ENCODE measurements at regions not wholly inside any gene's neighbourhood (a gene's known extent, or its start where the extent isn't known, plus 50 kb on each side); places are given as distances from the start of the nearest gene placed in this dataset.

DNA sequence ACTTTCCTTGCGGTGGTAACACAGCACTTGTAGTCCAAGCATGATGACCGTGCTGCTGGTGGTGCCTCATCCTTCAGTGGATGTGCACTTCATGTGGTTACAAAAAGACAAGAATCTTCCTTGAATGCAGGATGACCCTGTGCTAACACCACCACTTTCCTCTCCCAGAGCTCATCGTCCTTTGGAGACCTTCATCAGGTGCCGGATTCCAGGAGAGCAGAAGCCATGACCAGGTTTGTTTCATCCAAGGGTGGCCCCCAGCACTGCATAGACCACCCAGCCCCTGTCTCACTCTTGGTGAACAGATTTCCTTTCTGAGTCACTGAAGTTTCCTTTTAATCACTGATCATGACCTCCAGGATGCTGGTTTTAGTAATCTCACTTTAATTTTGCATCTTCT is 101.2 kb upstream of the SYNDIG1 start:
- H3K36me3 ChIP-seq (ENCODE audit: control insufficient read depth, insufficient read depth, low read length), result no peaks in the 10 kb centered on the region
- no peaks in the 10 kb centered on the region for H3K9me3 ChIP-seq (ENCODE audit: control insufficient read depth, insufficient read depth, low read depth, low read length)
- H3K27me3 ChIP-seq (ENCODE audit: control insufficient read depth, insufficient read depth, low read length), result peaks cover 2% of the 10 kb centered on the region
- in situ Hi-C loops (cut with HindIII; ENCODE audit: low pct_unique_long_range_greater_than_20kb, low sequenced_read_pairs), result no loop called here
- ATAC-seq, result no peak
- TF ChIP-seq, protein P1, sequence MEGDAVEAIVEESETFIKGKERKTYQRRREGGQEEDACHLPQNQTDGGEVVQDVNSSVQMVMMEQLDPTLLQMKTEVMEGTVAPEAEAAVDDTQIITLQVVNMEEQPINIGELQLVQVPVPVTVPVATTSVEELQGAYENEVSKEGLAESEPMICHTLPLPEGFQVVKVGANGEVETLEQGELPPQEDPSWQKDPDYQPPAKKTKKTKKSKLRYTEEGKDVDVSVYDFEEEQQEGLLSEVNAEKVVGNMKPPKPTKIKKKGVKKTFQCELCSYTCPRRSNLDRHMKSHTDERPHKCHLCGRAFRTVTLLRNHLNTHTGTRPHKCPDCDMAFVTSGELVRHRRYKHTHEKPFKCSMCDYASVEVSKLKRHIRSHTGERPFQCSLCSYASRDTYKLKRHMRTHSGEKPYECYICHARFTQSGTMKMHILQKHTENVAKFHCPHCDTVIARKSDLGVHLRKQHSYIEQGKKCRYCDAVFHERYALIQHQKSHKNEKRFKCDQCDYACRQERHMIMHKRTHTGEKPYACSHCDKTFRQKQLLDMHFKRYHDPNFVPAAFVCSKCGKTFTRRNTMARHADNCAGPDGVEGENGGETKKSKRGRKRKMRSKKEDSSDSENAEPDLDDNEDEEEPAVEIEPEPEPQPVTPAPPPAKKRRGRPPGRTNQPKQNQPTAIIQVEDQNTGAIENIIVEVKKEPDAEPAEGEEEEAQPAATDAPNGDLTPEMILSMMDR (IDR thresholded peaks at IDR 0.05), result no peak
- no peak for TF ChIP-seq SIN3A (IDR thresholded peaks at IDR 0.05; ENCODE audit: borderline replicate concordance, insufficient read depth, low read depth, low read length)
- no peak for TF ChIP-seq TCF7L2 (IDR thresholded peaks at IDR 0.05; ENCODE audit: low read depth, low read length)
- TF ChIP-seq POLR2AphosphoS5 (IDR thresholded peaks at IDR 0.05; ENCODE audit: low read depth, low read length), result no peak
- TF ChIP-seq REST (IDR thresholded peaks at IDR 0.05; ENCODE audit: insufficient read depth in 1 of 2, low read depth in 2 of 2, low read length in 1 of 2), result no peak
- DNase-seq (ENCODE audit: low read depth, low spot score), result no peak
- intact Hi-C loops (cut with micrococcal nuclease; ENCODE audit: unreplicated experiment), result no loop called here
- H3K4me3 ChIP-seq (ENCODE audit: low read depth in 2 of 2, low read length in 2 of 2), result no peak overlapping the region
- ChIA-PET POLR2A (no interaction called here), CTCF (no interaction called here)
- no peak overlapping the region for H3K27ac ChIP-seq (ENCODE audit: low read length)
- H3K4me1 ChIP-seq (ENCODE audit: control insufficient read depth, insufficient read depth, low read length), result no peaks in the 10 kb centered on the region
- BruUV-seq (replicated peaks), result no TSS peak

DNA sequence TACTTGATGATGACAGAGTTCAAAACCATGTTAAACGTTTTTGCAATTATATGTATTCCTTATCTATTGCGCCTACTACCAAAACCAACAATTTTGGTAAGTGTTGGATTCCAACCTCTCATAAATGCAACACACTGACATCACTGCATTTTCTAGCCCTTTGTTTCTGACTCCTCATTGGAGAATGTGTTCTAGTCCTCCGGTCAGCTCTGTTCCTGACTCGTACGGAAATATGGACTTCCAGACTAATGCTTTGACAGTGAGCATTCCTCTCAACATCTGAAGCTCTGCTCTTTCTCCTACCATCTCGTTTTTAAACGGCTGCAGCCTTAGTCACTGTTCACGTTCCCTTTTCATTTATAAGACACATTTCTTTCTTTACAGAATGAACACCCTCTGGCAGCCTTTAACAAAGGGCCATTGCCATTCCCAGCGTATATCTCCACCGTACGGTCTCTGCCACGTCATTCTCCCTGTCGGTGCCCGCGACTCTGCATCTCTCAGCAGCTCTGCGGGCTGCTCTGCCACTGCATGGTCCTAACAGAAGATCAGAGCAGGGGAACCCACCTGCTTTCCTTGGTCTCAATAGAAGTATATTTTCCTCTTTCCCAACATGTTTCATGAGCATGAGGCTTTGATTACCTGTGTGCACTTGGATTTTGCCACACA is 103.0 kb upstream of the SYNDIG1 start:
- ATAC-seq, result no peak
- in situ Hi-C loops (cut with HindIII; ENCODE audit: low pct_unique_long_range_greater_than_20kb, low sequenced_read_pairs), result no loop called here
- POLR2A ChIA-PET, result no interaction called here
- CTCF ChIA-PET, result no interaction called here
- no peaks in the 10 kb centered on the region for H3K4me1 ChIP-seq (ENCODE audit: control insufficient read depth, insufficient read depth, low read length)
- TF ChIP-seq TCF7L2 (IDR thresholded peaks at IDR 0.05; ENCODE audit: low read depth, low read length), result no peak
- no peak for TF ChIP-seq REST (IDR thresholded peaks at IDR 0.05; ENCODE audit: insufficient read depth in 1 of 2, low read depth in 2 of 2, low read length in 1 of 2)
- TF ChIP-seq, protein P1 (IDR thresholded peaks at IDR 0.05), result no peak
- no peak for TF ChIP-seq SIN3A (IDR thresholded peaks at IDR 0.05; ENCODE audit: borderline replicate concordance, insufficient read depth, low read depth, low read length)
- no peak for TF ChIP-seq POLR2AphosphoS5 (IDR thresholded peaks at IDR 0.05; ENCODE audit: low read depth, low read length)
- no peak overlapping the region for H3K27ac ChIP-seq (ENCODE audit: low read length)
- H3K27me3 ChIP-seq (ENCODE audit: control insufficient read depth, insufficient read depth, low read length), result peaks cover 2% of the 10 kb centered on the region
- intact Hi-C loops (cut with micrococcal nuclease; ENCODE audit: unreplicated experiment), result no loop called here
- no peak for DNase-seq (ENCODE audit: low read depth, low spot score)
- H3K9me3 ChIP-seq (ENCODE audit: control insufficient read depth, insufficient read depth, low read depth, low read length), result no peaks in the 10 kb centered on the region
- H3K36me3 ChIP-seq (ENCODE audit: control insufficient read depth, insufficient read depth, low read length), result no peaks in the 10 kb centered on the region
- BruUV-seq (replicated peaks), result no TSS peak
- no peak overlapping the region for H3K4me3 ChIP-seq (ENCODE audit: low read depth in 2 of 2, low read length in 2 of 2)
